K562 (cell line): ENCODE measurements at regions not wholly inside any gene's neighbourhood (a gene's known extent, or its start where the extent isn't known, plus 50 kb on each side); places are given as distances from the start of the nearest gene placed in this dataset.

Source experiments
- ARNT ChIP-seq, 2 experiments: fragments of 450-650 bp; IDR thresholded peaks; 2 replicates each; pipeline ENCODE4 v1.6.1; 2016; ENCODE audit warnings: mild to moderate bottlenecking in 1 of 2
- CREBBP ChIP-seq: IDR thresholded peaks from one replicate; pipeline ENCODE4 v1.6.1; 2012; ENCODE audit warnings: low read depth, mild to moderate bottlenecking, control low read depth, inconsistent platforms, low read length
- EP400 ChIP-seq: fragments of 450-650 bp; IDR thresholded peaks from 2 replicates; pipeline ENCODE4 v1.6.1; 2017; ENCODE audit warnings: antibody characterized with exemption, mild to moderate bottlenecking, moderate library complexity
- HDAC2 ChIP-seq: fragments of 450-650 bp; IDR thresholded peaks from 2 replicates; pipeline ENCODE4 v1.6.1; 2016; ENCODE audit warnings: mild to moderate bottlenecking
- HMG20B ChIP-seq: fragments of 250-450 bp; sonication (Bioruptor Pico); IDR thresholded peaks from 2 replicates; pipeline ENCODE4 v1.5.0; 2021; ENCODE audit warnings: mild to moderate bottlenecking
- MAFG ChIP-seq: fragments of 450-650 bp; conservative IDR thresholded peaks from 2 replicates; pipeline ENCODE4 v1.6.1; 2016; ENCODE audit warnings: missing genetic modification characterization, missing compliant biosample characterization
- MECOM ChIP-seq: fragments of 250-450 bp; sonication (Bioruptor Pico); IDR thresholded peaks from 2 replicates; pipeline ENCODE4 v1.8.0; 2022; ENCODE audit warnings: inconsistent platforms
- MNT ChIP-seq, 2 experiments: fragments of 450-650 bp; conservative IDR thresholded peaks; 2 replicates each; pipeline ENCODE4 v1.6.1; 2017; ENCODE audit warnings: mild to moderate bottlenecking in 2 of 2, moderate library complexity in 2 of 2
- NCOA6 ChIP-seq: fragments of 450-650 bp; IDR thresholded peaks from 2 replicates; pipeline ENCODE4 v1.6.1; 2017; ENCODE audit warnings: mild to moderate bottlenecking
- NR1H2 ChIP-seq: sonication (generic); formaldehyde crosslinking; IDR thresholded peaks from 2 replicates; pipeline ENCODE4 v1.4.0; 2020; ENCODE audit warnings: mild to moderate bottlenecking, missing genetic modification reagents
- RFX1 ChIP-seq: fragments of 450-650 bp; IDR thresholded peaks from 2 replicates; pipeline ENCODE4 v1.6.1; 2016; ENCODE audit warnings: mild to moderate bottlenecking, moderate library complexity
- THAP12 ChIP-seq: fragments of 250-450 bp; sonication (Bioruptor Pico); IDR thresholded peaks from 2 replicates; pipeline ENCODE4 v1.9.0; 2021; ENCODE audit warnings: mild to moderate bottlenecking, inconsistent platforms

DNA sequence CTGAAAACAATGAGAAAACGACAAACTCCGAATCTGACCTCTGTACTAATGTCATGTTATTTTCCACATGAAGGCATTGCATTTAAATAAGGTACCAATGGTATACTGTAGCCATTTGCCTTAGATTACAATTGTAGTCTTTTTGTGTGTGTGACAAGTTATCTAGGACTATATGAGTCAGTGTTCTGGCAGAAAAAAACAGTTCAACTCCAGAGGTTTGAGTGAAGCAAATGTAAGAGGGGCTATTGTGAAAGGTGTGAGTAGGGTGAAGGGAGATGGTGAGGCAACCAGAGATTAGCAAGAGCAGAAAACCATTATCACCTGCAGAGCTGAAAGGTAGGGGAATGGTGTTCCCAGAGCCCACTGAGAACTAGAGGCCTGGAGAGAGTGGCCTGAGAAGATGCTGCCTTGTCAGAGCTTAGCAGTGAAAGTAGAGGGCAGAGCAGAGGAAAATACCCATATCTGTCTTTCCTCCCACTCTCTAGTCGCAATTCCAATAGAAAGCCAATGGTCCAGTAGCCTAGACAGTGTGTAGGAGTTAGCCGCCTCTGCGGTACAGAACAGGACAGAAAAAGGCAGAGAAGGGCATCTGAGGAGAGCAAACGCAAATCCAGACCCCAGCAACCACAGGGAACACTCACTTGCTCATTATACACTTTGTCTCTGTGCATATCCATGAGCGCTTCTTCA, 112.2 kb downstream of the DYRK2 start (continued):
- no peak for TF ChIP-seq THAP12 (CRISPR knock-in tag)
- no peak for TF ChIP-seq HMG20B (CRISPR knock-in tag)
- TF ChIP-seq EP400: no peak
- TF ChIP-seq RFX1: no peak
- no peak for TF ChIP-seq MECOM
- no peak for TF ChIP-seq HDAC2
- TF ChIP-seq NR1H2 (CRISPR knock-in tag): no peak
- TF ChIP-seq NCOA6: no peak
- no peak for TF ChIP-seq MAFG (tag)
- no peak for TF ChIP-seq MNT (conservative IDR thresholded peaks at IDR 0.05)
- no peak for TF ChIP-seq ARNT (IDR thresholded peaks at IDR 0.05)
- no peak for TF ChIP-seq CREBBP
